HPDE6-E6E7 (cell line): ENCODE measurements at regions not wholly inside any gene's neighbourhood (a gene's known extent, or its start where the extent isn't known, plus 50 kb on each side); places are given as distances from the start of the nearest gene placed in this dataset.

ENCODE experiments used
- DNase-seq: peaks from one replicate; pipeline ENCODE4 v3.0.0; 2011; ENCODE audit warnings: missing footprints; ENCODE audit errors: extremely low spot score

- peak; percentile 42 for DNase-seq
Measured at GRCh38 chrX:42096265-42096920, 173.0 kb upstream of the CASK start.

GRCh38 chrX:42094218-42094617 is 170.9 kb upstream of the CASK start:
- no peak for DNase-seq

- no peak for DNase-seq
Measured at GRCh38 chrX:42093756-42094155, 170.4 kb upstream of the CASK start.

GRCh38 chrX:42090395-42090794 is 167.0 kb upstream of the CASK start:
- no peak for DNase-seq

GRCh38 chrX:42089031-42089430 is 165.7 kb upstream of the CASK start:
- no peak for DNase-seq

GRCh38 chrX:42087960-42088359 is 164.6 kb upstream of the CASK start:
- DNase-seq, result no peak

GRCh38 chrX:42085836-42086235 is 162.5 kb upstream of the CASK start:
- peak; percentile 22 for DNase-seq

GRCh38 chrX:42079968-42080367 is 156.6 kb upstream of the CASK start:
- no peak for DNase-seq

- no peak for DNase-seq
Measured at GRCh38 chrX:42077675-42078074, 154.3 kb upstream of the CASK start.

- DNase-seq, result no peak
Measured at GRCh38 chrX:42075032-42075431, 151.7 kb upstream of the CASK start.

GRCh38 chrX:42073448-42073847 is 150.1 kb upstream of the CASK start:
- DNase-seq, result no peak

GRCh38 chrX:42070866-42071265 is 147.5 kb upstream of the CASK start:
- no peak for DNase-seq

- no peak for DNase-seq
Measured at GRCh38 chrX:42054256-42054655, 130.9 kb upstream of the CASK start.

- no peak for DNase-seq
Measured at GRCh38 chrX:42050345-42050744, 127.0 kb upstream of the CASK start.

- no peak for DNase-seq
Measured at GRCh38 chrX:42047886-42048285, 124.5 kb upstream of the CASK start.

- no peak for DNase-seq
Measured at GRCh38 chrX:42028109-42028508, 104.8 kb upstream of the CASK start.

GRCh38 chrX:42027367-42028000 is 104.1 kb upstream of the CASK start:
- no peak for DNase-seq

- DNase-seq, result no peak
Measured at GRCh38 chrX:42025861-42026260, 102.5 kb upstream of the CASK start.

GRCh38 chrX:42023122-42023521 is 99.8 kb upstream of the CASK start:
- no peak for DNase-seq

GRCh38 chrX:42022158-42022557 is 98.8 kb upstream of the CASK start:
- no peak for DNase-seq

- no peak for DNase-seq
Measured at GRCh38 chrX:42021058-42021457, 97.7 kb upstream of the CASK start.

GRCh38 chrX:42020225-42020624 is 96.9 kb upstream of the CASK start:
- no peak for DNase-seq

GRCh38 chrX:42017971-42018370 is 94.6 kb upstream of the CASK start:
- no peak for DNase-seq

GRCh38 chrX:42000836-42001235 is 77.5 kb upstream of the CASK start:
- no peak for DNase-seq
